Esophagus squamous epithelium (tissue), 5 donors: ENCODE measurements at regions not wholly inside any gene's neighbourhood (a gene's known extent, or its start where the extent isn't known, plus 50 kb on each side); places are given as distances from the start of the nearest gene placed in this dataset.
A peak's percentile ranks its signal among the peaks of the same experiment; 100 is the strongest.

Source experiments
- DNase-seq: peaks from one replicate; lab custom pipeline; 2025; lab: John Stamatoyannopoulos, UW
- H3K27ac ChIP-seq, 4 donors: fragments of 200-600 bp; sonication (generic); one replicate each; pipeline ENCODE4 v1.5.1; 2016 to 2019; ENCODE audit warnings: mild to moderate bottlenecking in 1 of 4
- H3K27me3 ChIP-seq, 4 donors: fragments of 200-600 bp; sonication (generic); 1 replicate in 3 of 4; 2 replicates in 1 of 4; pipeline versions ENCODE4 v1.5.1 to v1.6.0; 2017 to 2021; ENCODE audit warnings: antibody characterized with exemption in 1 of 4
- H3K36me3 ChIP-seq, 3 donors: fragments of 200-600 bp; sonication (generic); one replicate each; pipeline ENCODE4 v1.5.1; 2016 to 2019
- H3K4me1 ChIP-seq, 3 donors: fragments of 200-600 bp; sonication (generic); one replicate each; pipeline ENCODE4 v1.5.1; 2017 to 2019
- H3K4me3 ChIP-seq, 4 donors: fragments of 200-600 bp; sonication (generic); 1 replicate in 3 of 4; 2 replicates in 1 of 4; pipeline ENCODE4 v1.5.1; 2016 to 2019; ENCODE audit warnings: mild to moderate bottlenecking in 2 of 4, moderate library complexity in 1 of 4
- H3K9me3 ChIP-seq, 3 donors: fragments of 200-600 bp; sonication (generic); one replicate each; pipeline ENCODE4 v1.5.1; 2016 to 2019
- POLR2A ChIP-seq, 4 donors: fragments of 450-650 bp; IDR thresholded peaks; one replicate each; pipeline ENCODE4 v1.6.1; 2017; ENCODE audit warnings: antibody characterized with exemption in 4 of 4, mild to moderate bottlenecking in 4 of 4, moderate library complexity in 3 of 4
- WGBS, 2 donors: methylation state at CpG; one replicate each; pipeline ENCODE4 v1.1.5; 2018; 5-methylcytosine and 5-hydroxymethylcytosine counted together
- intact Hi-C: fragments of 100-400 bp; cut with DNase I; formaldehyde crosslinking; loops from one replicate; pipeline ENCODE4 v1.15.0; 2022
- TF ChIP-seq, protein P1 (sequence below), 6 experiments: fragments of 450-650 bp in 4 of 6; fragments of 200-600 bp in 2 of 6; sonication (generic) in 2 of 6; IDR thresholded peaks; one replicate each; pipeline ENCODE4 v1.5.1; 2016 to 2019; ENCODE audit warnings: antibody characterized with exemption in 6 of 6, mild to moderate bottlenecking in 4 of 6, moderate library complexity in 4 of 6
- donor health status: DM: yes; HTN: yes; CAD: no.

DNA sequence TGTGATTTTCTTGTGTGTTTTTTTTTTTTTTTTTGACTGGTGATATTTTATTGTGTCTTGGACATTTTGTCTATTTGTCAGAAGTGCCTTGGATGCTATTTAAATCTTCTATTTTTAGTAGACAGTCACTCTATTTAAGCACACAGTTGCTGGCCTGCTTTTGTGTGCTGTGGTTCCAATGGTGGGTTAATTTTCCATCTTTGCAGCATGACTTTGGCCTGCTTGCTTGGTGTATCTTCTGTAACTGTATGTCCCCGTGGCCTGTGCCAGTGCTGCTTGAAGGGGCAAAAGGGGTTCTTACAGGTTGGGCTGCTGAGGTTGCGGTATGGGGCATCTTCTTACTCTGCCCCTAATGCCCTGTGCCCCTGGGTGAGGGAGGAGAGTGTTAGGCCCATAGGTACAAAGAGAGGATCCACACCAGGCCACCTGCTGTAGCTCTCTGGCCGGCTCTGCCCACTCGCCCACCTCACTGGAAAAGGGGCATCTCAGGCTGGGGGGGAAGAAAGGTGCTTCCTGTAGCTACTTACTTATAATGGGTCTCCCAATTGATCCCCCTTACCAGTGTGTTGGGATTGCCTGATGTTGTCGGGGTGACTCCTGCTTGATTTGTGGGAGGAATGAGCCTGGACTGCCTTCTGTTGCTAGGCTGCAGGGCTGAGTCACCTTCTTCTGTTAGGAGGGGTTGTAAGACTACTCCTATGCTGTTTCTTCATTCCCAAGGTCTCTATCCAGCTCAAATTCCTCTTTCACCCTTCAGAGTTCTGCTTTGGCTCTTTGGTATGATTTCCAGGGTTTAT, 490.0 kb upstream of the HS6ST1 start:
- DNase-seq: no peak
- Histone ChIP-seq H3K4me1 (peaks cover 0 to 30% (median 3%) of the 10 kb centered on the region in 3 donors), H3K27ac (peak overlapping the region; percentile 57 to 68 (median 64)), H3K9me3 (no peaks in the 10 kb centered on the region), H3K36me3 (no peaks in the 10 kb centered on the region), H3K27me3 (no peaks in the 10 kb centered on the region), H3K4me3 (no peak overlapping the region)
- TF ChIP-seq, protein P1, sequence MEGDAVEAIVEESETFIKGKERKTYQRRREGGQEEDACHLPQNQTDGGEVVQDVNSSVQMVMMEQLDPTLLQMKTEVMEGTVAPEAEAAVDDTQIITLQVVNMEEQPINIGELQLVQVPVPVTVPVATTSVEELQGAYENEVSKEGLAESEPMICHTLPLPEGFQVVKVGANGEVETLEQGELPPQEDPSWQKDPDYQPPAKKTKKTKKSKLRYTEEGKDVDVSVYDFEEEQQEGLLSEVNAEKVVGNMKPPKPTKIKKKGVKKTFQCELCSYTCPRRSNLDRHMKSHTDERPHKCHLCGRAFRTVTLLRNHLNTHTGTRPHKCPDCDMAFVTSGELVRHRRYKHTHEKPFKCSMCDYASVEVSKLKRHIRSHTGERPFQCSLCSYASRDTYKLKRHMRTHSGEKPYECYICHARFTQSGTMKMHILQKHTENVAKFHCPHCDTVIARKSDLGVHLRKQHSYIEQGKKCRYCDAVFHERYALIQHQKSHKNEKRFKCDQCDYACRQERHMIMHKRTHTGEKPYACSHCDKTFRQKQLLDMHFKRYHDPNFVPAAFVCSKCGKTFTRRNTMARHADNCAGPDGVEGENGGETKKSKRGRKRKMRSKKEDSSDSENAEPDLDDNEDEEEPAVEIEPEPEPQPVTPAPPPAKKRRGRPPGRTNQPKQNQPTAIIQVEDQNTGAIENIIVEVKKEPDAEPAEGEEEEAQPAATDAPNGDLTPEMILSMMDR (IDR thresholded peaks at IDR 0.05): no peak
- TF ChIP-seq POLR2A (IDR thresholded peaks at IDR 0.05): no peak
- WGBS, 2 donors: 60 to 100% methylated on average over 1 to 3 of the region's 5 CpGs
- intact Hi-C loops: no loop called here

DNA sequence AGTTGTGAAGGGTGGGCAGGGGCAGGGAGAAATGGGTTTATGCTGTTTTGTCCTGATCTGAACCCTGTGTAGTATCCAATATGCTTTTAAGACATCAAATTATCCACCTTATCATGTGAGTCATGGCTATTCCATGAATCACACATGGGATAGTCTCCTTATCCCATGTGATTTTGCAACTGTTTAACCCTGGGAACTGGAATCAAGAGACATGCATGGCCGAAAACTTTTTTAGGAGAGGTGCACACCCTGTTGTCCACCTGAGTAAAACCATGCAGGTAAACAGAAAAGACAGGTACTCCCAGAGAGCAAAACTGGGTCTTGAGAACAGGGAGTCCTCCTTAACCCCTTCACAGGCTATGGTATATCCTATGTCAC, 490.6 kb upstream of the HS6ST1 start:
- TF ChIP-seq POLR2A (IDR thresholded peaks at IDR 0.05): no peak
- TF ChIP-seq, protein P1 (IDR thresholded peaks at IDR 0.05): no peak
- H3K4me3 ChIP-seq: no peak overlapping the region
- peak overlapping the region; percentile 36 to 68 (median 64) for H3K27ac ChIP-seq
- no peaks in the 10 kb centered on the region for H3K27me3 ChIP-seq
- 25 to 42% methylated on average over 1 of the region's 1 CpG for WGBS, 2 donors
- H3K9me3 ChIP-seq: no peaks in the 10 kb centered on the region
- H3K4me1 ChIP-seq: peaks cover 0 to 30% (median 3%) of the 10 kb centered on the region in 3 donors
- intact Hi-C loops: no loop called here
- no peaks in the 10 kb centered on the region for H3K36me3 ChIP-seq
- DNase-seq: no peak

DNA sequence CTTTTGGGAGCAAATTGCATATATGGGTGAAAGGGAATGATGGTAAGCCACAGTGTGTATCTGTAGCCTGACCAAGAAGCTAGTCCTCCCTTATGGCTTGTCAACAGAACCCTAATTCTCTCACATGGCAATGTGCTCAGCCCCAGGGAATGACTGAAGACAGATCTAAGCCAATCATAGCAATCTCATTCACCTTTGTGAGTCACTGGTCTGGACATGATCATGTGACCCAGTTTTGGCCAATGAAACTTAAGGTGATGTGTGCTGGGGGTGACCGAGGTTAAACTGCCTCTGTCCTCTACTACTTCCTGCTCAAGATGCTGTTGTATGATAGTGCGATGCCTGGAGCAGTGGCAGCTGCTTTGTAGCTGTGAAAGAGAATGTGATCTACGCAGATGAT, 491.2 kb upstream of the HS6ST1 start:
- Histone ChIP-seq H3K4me1 (peaks cover 0 to 26% (median 3%) of the 10 kb centered on the region in 3 donors), H3K4me3 (no peak overlapping the region), H3K27me3 (no peaks in the 10 kb centered on the region), H3K9me3 (no peaks in the 10 kb centered on the region), H3K36me3 (no peaks in the 10 kb centered on the region), H3K27ac (peak overlapping the region; percentile 36 to 68 (median 62))
- intact Hi-C loops: no loop called here
- WGBS, 2 donors: 44 to 57% methylated on average over 3 of the region's 3 CpGs
- no peak for DNase-seq
- TF ChIP-seq, protein P1 (IDR thresholded peaks at IDR 0.05): no peak
- no peak for TF ChIP-seq POLR2A (IDR thresholded peaks at IDR 0.05)

DNA sequence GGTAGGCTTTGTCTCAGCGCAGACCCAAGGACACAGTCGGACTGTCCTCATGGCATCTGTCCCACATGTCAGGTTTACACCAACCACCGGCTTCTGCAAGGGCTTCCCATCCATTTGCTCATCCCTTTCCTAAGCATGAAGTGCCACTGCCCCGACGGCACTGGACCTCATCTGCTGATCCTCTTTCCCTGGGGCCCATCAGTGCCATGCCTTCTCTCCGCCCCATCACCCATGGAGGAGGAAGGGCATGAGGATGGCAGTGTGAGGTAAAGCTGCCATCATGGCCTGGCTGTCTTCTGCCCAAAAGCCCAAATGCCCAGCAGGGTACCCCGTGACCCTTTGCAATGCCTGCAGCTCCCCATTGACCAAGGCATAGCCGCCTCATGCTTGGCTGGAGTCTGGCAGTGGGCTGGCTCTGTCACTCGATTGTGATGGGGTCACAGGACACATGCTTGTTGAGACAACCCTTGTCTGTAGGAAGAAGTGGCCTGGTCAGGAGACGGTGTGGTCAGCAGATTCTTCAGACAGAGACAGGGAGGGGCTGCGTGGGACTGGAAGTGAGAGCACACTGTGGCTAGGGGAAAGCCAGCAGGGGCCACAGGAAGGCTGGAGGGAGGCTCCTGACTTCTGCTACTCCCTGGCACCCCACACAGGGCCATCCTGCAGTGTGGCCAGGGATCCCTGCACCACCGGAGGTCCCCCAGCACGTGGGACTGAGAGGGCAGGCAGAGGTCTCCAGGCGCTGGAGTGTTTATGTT, 493.7 kb upstream of the HS6ST1 start:
- Histone ChIP-seq H3K4me1 (peaks cover 0 to 21% (median 3%) of the 10 kb centered on the region in 3 donors), H3K36me3 (no peaks in the 10 kb centered on the region), H3K27ac (no peak overlapping the region), H3K27me3 (no peaks in the 10 kb centered on the region), H3K4me3 (no peak overlapping the region), H3K9me3 (no peaks in the 10 kb centered on the region)
- 84 to 100% methylated on average over 1 to 8 of the region's 14 CpGs for WGBS, 2 donors
- TF ChIP-seq POLR2A (IDR thresholded peaks at IDR 0.05): no peak
- TF ChIP-seq, protein P1 (IDR thresholded peaks at IDR 0.05): no peak
- no peak for DNase-seq
- intact Hi-C loops: no loop called here
